ENCODE measurements at regions not wholly inside any gene's neighbourhood (a gene's known extent, or its start where the extent isn't known, plus 50 kb on each side); places are given as distances from the start of the nearest gene placed in this dataset.

DNA sequence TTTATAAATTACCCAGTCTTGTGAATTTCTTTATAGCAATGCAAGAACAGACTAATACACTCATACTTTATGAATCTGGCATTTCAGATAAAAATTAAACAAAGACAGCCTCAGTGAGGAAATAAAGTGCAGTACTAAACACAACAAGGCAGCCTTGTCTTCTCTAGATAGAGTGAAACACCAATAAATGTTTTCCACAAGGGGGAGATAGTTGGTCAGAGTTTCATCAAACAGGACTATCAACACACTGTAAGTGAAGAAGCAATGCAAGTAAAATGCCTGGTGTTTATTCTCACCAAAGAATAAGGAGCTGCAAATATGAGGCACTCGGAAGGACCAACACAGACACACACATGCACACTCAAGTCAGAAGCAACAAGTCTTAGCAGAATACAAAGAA lies 62.8 kb downstream of the FAM9B start:
- DNase-seq (ENCODE audit: low read depth), result peak; percentile 62
- H3K4me3 ChIP-seq (ENCODE audit: control insufficient read depth, low read depth, low read length), result no peak overlapping the region
- TF ChIP-seq, protein P1, sequence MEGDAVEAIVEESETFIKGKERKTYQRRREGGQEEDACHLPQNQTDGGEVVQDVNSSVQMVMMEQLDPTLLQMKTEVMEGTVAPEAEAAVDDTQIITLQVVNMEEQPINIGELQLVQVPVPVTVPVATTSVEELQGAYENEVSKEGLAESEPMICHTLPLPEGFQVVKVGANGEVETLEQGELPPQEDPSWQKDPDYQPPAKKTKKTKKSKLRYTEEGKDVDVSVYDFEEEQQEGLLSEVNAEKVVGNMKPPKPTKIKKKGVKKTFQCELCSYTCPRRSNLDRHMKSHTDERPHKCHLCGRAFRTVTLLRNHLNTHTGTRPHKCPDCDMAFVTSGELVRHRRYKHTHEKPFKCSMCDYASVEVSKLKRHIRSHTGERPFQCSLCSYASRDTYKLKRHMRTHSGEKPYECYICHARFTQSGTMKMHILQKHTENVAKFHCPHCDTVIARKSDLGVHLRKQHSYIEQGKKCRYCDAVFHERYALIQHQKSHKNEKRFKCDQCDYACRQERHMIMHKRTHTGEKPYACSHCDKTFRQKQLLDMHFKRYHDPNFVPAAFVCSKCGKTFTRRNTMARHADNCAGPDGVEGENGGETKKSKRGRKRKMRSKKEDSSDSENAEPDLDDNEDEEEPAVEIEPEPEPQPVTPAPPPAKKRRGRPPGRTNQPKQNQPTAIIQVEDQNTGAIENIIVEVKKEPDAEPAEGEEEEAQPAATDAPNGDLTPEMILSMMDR (conservative IDR thresholded peaks at IDR 0.05; ENCODE audit: control insufficient read depth, insufficient read depth, low read depth, low read length), result peak; percentile 47

DNA sequence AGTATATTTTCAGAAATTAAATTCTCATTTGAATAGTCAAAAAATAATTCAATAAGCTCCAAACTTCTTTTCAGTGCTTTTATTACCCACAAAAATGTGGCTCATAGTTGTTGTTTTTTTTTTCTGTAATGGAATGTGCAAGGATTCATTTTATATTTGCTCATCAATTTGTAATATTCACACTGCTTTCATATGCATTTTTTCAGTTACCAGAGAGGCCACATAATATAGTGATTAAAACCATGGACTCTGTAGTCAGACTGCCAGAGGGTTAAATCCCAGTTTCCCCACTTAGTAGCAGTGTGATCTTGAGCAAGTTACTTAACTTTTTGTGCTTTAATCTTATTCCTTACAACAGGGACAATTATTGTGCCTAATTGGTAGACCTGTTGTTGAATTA lies 64.5 kb downstream of the FAM9B start:
- TF ChIP-seq, protein P1 (conservative IDR thresholded peaks at IDR 0.05; ENCODE audit: control insufficient read depth, insufficient read depth, low read depth, low read length), result no peak
- H3K4me3 ChIP-seq (ENCODE audit: control insufficient read depth, low read depth, low read length), result no peak overlapping the region
- no peak for DNase-seq (ENCODE audit: low read depth)

DNA sequence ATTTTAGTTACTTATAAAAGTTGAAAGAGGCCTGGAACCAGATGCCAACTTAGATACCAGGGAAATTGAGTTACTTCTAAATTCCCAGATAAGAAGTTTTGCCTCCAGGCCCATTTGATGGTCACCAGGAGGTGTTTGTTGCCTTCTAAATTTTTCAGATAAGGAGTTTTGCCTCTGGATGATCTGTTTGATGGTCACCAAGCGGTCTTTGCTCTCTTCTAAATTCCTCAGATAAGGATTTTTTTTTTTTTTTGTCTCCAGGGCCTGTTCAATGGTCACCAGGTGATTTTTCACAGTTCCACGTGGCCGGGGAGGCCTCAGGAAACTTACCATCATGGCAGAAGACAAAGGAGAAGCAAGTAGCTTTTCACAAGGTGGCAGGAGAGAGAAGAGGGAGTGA lies 66.5 kb downstream of the FAM9B start:
- TF ChIP-seq, protein P1 (conservative IDR thresholded peaks at IDR 0.05; ENCODE audit: control insufficient read depth, insufficient read depth, low read depth, low read length), result no peak
- H3K4me3 ChIP-seq (ENCODE audit: control insufficient read depth, low read depth, low read length), result no peak overlapping the region
- no peak for DNase-seq (ENCODE audit: low read depth)

DNA sequence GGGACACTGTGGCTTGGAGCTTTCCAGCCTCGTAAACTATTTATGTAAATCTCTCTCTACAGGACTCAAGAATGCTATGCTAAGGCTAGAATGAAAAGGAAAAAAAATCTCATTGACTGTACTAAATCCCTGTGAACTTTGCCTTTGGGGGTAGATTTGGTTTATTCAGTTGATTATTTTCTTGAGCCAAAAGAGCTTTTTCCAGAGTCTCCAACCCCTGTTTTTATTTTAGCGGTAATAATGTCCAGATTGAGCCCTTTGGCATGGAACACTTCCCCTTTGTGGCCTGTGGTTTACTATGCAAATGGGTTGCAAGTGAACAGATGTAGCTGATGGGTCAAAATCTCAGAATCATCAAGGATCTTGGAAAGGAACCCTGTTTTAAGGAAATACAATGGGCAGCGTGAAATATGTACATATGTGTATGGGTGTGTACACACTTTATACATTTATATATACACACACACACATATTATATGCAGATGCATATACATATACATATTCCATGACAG lies 72.9 kb downstream of the FAM9B start:
- DNase-seq (ENCODE audit: low read depth), result peak; percentile 23
- H3K4me3 ChIP-seq (ENCODE audit: control insufficient read depth, low read depth, low read length), result no peak overlapping the region
- TF ChIP-seq, protein P1 (conservative IDR thresholded peaks at IDR 0.05; ENCODE audit: control insufficient read depth, insufficient read depth, low read depth, low read length), result no peak

DNA sequence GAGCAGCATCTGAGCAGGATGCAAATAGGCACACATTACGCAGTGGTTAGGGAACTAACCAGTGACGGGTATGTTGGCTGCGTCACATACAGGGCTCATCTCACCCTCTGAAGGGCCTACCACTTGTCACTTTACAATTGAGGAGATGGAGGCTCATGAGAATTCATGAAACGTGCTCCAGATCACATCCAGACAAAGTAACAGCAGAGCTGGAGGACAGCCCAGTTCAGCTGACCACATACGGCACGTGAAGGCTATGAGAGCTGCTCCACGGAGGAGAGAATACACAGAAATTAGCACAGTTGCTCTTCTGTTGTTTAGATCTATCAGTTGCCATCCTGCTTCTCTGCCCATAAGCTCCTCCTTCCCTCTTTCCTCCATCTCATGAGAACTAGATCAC lies 78.4 kb downstream of the FAM9B start:
- no peak for DNase-seq (ENCODE audit: low read depth)
- H3K4me3 ChIP-seq (ENCODE audit: control insufficient read depth, low read depth, low read length), result no peak overlapping the region
- TF ChIP-seq, protein P1 (conservative IDR thresholded peaks at IDR 0.05; ENCODE audit: control insufficient read depth, insufficient read depth, low read depth, low read length), result no peak

DNA sequence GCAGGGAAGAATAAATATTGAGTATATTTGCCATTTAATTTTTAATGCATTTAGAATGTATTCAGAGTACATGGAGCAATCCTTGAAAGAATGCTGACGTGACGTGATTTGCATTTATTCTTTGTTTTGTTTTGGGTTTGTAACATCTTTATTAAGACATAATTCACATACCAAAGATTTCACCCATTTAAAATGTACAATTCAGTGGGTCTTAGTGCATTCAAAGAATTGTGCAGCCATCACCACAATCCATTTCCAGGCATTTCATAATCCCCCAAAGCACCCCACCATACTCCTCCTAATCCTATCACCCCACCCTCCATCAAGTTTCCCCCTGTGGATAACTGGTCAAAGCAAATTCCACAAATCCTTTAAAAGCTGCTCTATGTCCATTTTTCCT lies 87.4 kb downstream of the FAM9B start:
- no peak overlapping the region for H3K4me3 ChIP-seq (ENCODE audit: control insufficient read depth, low read depth, low read length)
- no peak for DNase-seq (ENCODE audit: low read depth)
- TF ChIP-seq, protein P1 (conservative IDR thresholded peaks at IDR 0.05; ENCODE audit: control insufficient read depth, insufficient read depth, low read depth, low read length), result no peak

DNA sequence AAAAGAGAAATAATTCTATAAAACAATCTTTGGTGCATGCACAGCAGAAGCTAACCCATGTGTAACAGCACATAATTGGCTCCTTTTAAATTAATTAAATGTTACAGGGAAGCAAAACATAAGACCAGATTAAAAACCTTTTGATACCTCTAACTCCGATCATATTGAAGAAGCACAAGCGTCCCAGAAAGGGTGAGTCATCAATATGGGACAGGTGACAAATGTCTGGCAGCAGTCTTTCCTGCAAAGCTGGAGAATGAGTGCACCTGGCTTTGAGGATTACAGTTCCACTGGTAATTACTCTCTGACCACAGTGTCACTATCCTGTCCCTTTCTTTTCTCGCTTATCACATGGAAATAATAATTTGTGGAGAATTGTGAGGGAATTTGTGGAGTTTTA lies 94.6 kb downstream of the FAM9B start:
- H3K4me3 ChIP-seq (ENCODE audit: control insufficient read depth, low read depth, low read length), result no peak overlapping the region
- no peak for DNase-seq (ENCODE audit: low read depth)
- TF ChIP-seq, protein P1 (conservative IDR thresholded peaks at IDR 0.05; ENCODE audit: control insufficient read depth, insufficient read depth, low read depth, low read length), result no peak
